ENCODE measurements at regions not wholly inside any gene's neighbourhood (a gene's known extent, or its start where the extent isn't known, plus 50 kb on each side); places are given as distances from the start of the nearest gene placed in this dataset.

DNA sequence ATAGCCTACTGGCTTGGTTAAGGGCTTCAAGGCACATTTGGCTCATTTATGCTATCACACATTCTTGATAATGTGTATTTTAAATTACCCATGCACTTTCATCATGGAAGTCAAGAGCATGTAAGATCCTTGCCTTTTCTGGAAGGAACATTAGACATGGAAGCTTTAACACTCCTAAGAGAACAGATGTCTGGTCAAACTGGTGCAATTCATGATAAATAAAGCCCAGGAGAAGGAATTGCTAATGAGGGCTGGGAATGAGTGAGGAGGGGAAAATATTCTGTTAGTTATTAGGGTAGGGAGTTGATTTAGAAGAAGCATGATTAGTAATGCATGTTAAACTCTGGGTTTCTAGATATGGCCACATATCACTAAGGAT, 688.6 kb upstream of the CITED2 start:
- TF ChIP-seq, protein P1, sequence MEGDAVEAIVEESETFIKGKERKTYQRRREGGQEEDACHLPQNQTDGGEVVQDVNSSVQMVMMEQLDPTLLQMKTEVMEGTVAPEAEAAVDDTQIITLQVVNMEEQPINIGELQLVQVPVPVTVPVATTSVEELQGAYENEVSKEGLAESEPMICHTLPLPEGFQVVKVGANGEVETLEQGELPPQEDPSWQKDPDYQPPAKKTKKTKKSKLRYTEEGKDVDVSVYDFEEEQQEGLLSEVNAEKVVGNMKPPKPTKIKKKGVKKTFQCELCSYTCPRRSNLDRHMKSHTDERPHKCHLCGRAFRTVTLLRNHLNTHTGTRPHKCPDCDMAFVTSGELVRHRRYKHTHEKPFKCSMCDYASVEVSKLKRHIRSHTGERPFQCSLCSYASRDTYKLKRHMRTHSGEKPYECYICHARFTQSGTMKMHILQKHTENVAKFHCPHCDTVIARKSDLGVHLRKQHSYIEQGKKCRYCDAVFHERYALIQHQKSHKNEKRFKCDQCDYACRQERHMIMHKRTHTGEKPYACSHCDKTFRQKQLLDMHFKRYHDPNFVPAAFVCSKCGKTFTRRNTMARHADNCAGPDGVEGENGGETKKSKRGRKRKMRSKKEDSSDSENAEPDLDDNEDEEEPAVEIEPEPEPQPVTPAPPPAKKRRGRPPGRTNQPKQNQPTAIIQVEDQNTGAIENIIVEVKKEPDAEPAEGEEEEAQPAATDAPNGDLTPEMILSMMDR (IDR thresholded peaks at IDR 0.05) = no peak
- no peak for TF ChIP-seq POLR2A (IDR thresholded peaks at IDR 0.05)

Data from Peyer's patch (tissue), 4 donors.